Liver (tissue), 3 donors: ENCODE measurements at regions not wholly inside any gene's neighbourhood (a gene's known extent, or its start where the extent isn't known, plus 50 kb on each side); places are given as distances from the start of the nearest gene placed in this dataset.

ENCODE experiments used
- EGR1 ChIP-seq, 2 donors: IDR thresholded peaks; 2 replicates each; pipeline ENCODE4 v1.6.1; 2016 to 2018; ENCODE audit warnings: antibody characterized with exemption in 2 of 2, low read depth in 2 of 2
- TF ChIP-seq, protein P1 (sequence below): fragments of 150-350 bp; IDR thresholded peaks from 2 replicates; pipeline ENCODE4 v1.5.1; 2017; ENCODE audit warnings: improper control_type of control experiment, low read depth, low read length; ENCODE audit not compliant: missing input control
- TF ChIP-seq, protein P2 (sequence below): IDR thresholded peaks from 2 replicates; pipeline ENCODE4 v1.6.1; 2016; ENCODE audit warnings: antibody characterized with exemption
- TF ChIP-seq, protein P3 (sequence below): IDR thresholded peaks from 2 replicates; pipeline ENCODE4 v1.6.1; 2016; ENCODE audit warnings: antibody characterized with exemption
- donor health status: healthy.
- donor health status: healthy.

DNA sequence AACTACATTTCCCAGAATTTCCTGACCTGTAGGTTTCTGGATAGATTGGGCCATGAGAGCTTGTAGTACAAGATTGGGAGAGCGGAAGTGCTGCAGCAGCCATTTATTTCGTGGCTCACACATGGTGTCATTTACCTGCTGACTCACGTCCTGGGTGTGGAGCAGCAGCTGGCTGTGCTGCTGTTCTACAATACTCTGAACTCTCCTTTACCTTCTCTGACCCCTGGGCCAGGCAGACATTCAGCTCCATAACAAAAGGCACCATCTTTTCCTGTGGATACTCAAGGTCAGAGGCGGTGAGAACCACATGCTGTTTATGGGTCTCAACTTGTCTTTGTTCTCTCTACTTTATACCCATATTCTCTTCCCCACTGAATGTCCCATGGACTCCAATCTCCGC, 490.2 kb downstream of the IGSF11 start:
- TF ChIP-seq, protein P1, sequence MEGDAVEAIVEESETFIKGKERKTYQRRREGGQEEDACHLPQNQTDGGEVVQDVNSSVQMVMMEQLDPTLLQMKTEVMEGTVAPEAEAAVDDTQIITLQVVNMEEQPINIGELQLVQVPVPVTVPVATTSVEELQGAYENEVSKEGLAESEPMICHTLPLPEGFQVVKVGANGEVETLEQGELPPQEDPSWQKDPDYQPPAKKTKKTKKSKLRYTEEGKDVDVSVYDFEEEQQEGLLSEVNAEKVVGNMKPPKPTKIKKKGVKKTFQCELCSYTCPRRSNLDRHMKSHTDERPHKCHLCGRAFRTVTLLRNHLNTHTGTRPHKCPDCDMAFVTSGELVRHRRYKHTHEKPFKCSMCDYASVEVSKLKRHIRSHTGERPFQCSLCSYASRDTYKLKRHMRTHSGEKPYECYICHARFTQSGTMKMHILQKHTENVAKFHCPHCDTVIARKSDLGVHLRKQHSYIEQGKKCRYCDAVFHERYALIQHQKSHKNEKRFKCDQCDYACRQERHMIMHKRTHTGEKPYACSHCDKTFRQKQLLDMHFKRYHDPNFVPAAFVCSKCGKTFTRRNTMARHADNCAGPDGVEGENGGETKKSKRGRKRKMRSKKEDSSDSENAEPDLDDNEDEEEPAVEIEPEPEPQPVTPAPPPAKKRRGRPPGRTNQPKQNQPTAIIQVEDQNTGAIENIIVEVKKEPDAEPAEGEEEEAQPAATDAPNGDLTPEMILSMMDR, result no peak
- TF ChIP-seq, protein P2, sequence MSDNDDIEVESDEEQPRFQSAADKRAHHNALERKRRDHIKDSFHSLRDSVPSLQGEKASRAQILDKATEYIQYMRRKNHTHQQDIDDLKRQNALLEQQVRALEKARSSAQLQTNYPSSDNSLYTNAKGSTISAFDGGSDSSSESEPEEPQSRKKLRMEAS, result no peak
- TF ChIP-seq EGR1 (IDR thresholded peaks at IDR 0.05; ENCODE audit: low read depth in 2 of 2), result no peak
- TF ChIP-seq, protein P3, sequence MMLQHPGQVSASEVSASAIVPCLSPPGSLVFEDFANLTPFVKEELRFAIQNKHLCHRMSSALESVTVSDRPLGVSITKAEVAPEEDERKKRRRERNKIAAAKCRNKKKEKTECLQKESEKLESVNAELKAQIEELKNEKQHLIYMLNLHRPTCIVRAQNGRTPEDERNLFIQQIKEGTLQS, result no peak
